Stimulated activated naive CD8-positive, alpha-beta T cell treated with anti-CD3 and anti-CD28 coated beads, Interleukin-15, Interleukin-2, amounts not matched to agents 100 ng/mL and 50 ng/mL, for 24 hours (primary cell): ENCODE measurements at regions not wholly inside any gene's neighbourhood (a gene's known extent, or its start where the extent isn't known, plus 50 kb on each side); places are given as distances from the start of the nearest gene placed in this dataset.

ENCODE experiments used
- H3K27ac Mint-ChIP-seq: one replicate; pipeline ENCODE4 v1.8.0; 2021; ENCODE audit warnings: mild to moderate bottlenecking, mixed read lengths
- H3K27me3 Mint-ChIP-seq: one replicate; pipeline ENCODE4 v1.8.0; 2021; ENCODE audit warnings: mixed read lengths
- H3K36me3 Mint-ChIP-seq: one replicate; pipeline ENCODE4 v1.8.0; 2021; ENCODE audit warnings: low read depth, mixed read lengths
- H3K4me1 Mint-ChIP-seq: one replicate; pipeline ENCODE4 v1.8.0; 2021; ENCODE audit warnings: low read depth, mixed read lengths
- H3K4me3 Mint-ChIP-seq: one replicate; pipeline ENCODE4 v1.8.0; 2021; ENCODE audit warnings: mild to moderate bottlenecking, mixed read lengths
- H3K9me3 Mint-ChIP-seq: one replicate; pipeline ENCODE4 v1.8.0; 2021; ENCODE audit warnings: mixed read lengths

DNA sequence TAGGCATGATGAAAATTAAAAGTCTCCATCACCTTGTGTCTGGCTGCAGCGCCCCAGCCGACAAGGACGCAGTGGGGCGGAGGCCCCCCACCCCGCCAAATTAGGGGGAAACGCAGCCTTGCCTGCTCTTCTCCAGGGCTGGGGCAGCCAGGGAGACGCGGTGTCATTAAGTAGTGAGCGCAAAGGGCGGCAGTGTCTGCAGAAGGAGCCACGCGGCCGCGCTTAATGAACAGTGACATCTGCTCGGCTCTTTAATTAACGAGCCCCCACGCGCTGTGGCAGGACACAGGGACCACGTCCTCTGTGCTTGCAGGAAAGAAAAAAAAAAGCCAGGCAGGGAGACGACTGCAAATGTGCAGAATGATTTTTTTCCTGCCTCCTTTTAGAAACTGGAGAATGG, 93.4 kb upstream of the NCOR2 start:
- no peaks in the 10 kb centered on the region for H3K4me1 Mint-ChIP-seq
- no peak overlapping the region for H3K4me3 Mint-ChIP-seq
- no peak overlapping the region for H3K27ac Mint-ChIP-seq
- peaks cover 7% of the 10 kb centered on the region for H3K9me3 Mint-ChIP-seq
- peaks cover 4% of the 10 kb centered on the region for H3K27me3 Mint-ChIP-seq
- H3K36me3 Mint-ChIP-seq = peaks cover under 1% of the 10 kb centered on the region

DNA sequence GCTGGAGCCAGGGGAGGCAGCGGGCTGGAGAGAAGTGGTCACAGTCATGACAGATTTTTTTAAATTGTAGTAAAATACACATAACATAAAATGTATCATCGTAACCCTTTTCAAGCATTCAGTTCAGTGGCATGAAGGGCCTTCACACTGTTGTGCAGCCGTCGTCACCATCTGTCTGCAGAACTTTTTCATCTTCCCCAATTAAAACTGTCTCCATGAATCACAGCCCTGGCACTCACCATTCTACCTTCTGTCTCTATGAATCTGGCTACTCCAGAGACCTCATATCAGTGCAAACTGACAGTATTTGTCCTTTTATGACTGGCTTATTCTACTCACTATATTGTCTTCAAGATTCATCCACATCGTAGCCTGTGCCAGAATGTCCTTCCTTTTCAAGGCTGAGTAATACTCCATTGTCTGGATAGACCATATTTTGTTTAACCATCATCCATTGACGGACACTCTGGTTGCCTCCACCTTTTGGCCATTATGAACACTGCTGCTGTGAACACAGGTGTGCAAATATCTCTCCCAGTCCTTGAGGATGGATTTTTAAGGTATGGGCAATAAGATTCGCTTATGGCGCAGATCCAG, 91.5 kb upstream of the NCOR2 start:
- no peaks in the 10 kb centered on the region for H3K9me3 Mint-ChIP-seq
- H3K4me3 Mint-ChIP-seq = no peak overlapping the region
- H3K27me3 Mint-ChIP-seq = peaks cover 12% of the 10 kb centered on the region
- H3K27ac Mint-ChIP-seq = no peak overlapping the region
- no peaks in the 10 kb centered on the region for H3K4me1 Mint-ChIP-seq
- no peaks in the 10 kb centered on the region for H3K36me3 Mint-ChIP-seq

DNA sequence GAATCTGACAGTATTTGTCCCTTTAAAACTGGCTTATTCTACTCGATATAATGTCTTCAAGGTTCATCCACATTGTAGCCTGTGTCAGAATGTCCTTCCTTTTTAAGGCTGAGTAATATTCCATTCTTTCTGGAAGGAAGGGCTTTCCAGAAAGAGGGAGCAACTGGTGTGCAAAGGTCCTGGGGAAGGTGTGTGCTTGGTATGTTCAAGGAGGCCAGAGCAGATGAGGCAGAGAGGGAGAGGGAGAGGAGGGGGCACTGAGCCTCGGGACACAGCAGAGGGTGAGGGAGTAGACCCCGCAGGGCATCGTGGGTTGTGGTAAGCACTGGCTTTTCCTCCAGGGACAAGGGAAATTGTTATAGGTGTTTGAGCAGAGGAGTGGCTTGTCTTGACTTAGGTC, 90.9 kb upstream of the NCOR2 start:
- no peaks in the 10 kb centered on the region for H3K36me3 Mint-ChIP-seq
- no peaks in the 10 kb centered on the region for H3K4me1 Mint-ChIP-seq
- H3K4me3 Mint-ChIP-seq = no peak overlapping the region
- H3K27ac Mint-ChIP-seq = no peak overlapping the region
- no peaks in the 10 kb centered on the region for H3K9me3 Mint-ChIP-seq
- H3K27me3 Mint-ChIP-seq = peaks cover 15% of the 10 kb centered on the region

DNA sequence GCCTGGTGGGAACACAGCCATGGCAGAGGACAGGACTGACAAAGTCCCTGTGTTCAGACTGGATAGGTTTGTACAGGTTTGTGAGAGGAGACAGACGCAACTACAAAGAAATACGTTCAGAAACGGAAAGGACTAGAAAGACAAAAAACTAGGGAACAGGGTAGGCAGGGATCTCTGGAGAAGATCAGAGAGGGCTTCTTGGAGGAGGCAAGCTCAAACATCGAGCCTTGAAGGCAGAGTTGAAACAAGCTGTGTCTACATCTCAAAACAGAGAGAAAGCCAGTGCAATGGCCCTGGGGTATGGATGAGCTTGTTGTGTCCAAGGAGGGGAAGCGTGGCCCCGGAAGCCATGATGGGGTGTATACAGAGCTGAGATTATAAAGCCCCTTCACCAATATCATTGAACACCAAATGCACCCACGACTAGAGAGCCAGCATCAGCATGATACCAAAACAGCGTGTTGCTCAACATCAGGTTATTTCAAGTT, 89.6 kb upstream of the NCOR2 start:
- peaks cover 16% of the 10 kb centered on the region for H3K27me3 Mint-ChIP-seq
- H3K36me3 Mint-ChIP-seq = no peaks in the 10 kb centered on the region
- no peak overlapping the region for H3K27ac Mint-ChIP-seq
- H3K4me3 Mint-ChIP-seq = no peak overlapping the region
- H3K4me1 Mint-ChIP-seq = no peaks in the 10 kb centered on the region
- no peaks in the 10 kb centered on the region for H3K9me3 Mint-ChIP-seq

DNA sequence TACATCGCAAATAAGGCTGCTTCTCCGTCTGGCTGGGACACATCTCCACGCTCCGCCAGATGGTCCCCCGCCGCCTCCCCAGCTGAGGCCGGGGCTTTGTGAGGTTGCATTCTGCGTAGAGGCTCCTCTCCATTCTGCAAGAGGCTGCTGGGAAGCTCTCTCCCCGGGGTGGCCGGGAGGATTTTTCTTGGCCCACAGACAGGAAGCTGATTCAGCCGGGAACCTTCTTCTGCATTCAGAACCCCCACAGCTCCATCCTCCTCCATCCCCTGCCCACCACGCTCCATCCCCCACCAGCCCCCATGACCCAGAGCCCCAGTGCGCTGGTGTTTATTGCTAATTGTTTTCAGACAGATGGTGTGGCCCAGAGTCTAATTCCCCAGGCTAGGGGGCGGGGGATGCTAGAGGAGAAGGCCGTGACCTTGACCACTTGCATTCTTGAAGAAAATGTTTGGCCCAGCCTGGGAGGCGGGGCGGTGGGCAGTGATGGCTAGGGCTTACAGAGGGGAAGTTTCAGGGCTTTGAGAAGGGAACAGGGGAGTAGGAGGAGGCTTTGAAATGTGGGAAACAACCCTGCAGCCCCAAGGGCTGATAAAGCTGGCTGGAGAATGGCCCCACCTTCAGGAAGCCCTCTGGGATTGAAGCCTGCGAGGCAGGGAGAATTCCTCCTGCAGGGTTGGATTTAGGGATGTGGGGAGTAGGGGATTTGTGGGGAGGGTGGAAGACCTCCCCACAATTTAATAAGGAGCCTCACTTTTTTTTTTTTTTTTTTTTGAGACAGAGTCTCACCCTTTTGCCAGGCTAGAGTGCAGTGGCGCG, 88.5 kb upstream of the NCOR2 start:
- no peak overlapping the region for H3K27ac Mint-ChIP-seq
- H3K36me3 Mint-ChIP-seq = no peaks in the 10 kb centered on the region
- H3K4me1 Mint-ChIP-seq = no peaks in the 10 kb centered on the region

DNA sequence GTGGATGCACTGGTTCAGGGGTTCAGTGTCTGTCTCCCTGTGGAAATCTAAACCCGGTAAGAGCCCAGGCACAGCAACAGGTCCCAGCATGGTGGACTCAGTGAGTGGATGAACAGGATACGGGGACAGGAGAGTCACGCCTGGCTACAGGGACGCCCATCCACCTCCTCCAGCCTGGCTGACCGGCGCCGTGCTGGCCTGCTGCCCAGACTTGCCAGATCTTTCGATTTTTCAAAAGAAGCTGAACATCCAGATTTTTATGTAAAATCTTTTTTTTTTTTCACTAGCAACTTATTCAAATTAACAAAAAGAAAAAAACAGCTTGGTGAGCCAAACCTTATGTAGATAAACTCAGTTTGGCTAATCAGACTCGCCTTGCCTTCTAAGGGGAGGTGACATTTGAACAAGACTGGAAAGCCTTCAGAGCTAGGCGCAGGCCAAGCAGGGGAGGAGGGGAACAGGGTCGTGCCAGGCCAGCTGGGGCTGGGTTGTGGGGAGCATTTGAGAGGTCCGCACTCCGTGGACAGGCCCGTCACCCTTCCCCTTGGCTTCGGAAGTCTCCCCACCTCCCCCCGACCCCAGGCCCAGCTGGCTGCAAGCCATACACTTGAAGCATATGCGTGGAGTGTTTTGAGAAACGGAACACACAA, 87.8 kb upstream of the NCOR2 start:
- Mint-ChIP-seq H3K4me1 (no peaks in the 10 kb centered on the region), H3K27ac (no peak overlapping the region), H3K9me3 (no peaks in the 10 kb centered on the region), H3K27me3 (peaks cover 16% of the 10 kb centered on the region), H3K4me3 (no peak overlapping the region), H3K36me3 (no peaks in the 10 kb centered on the region)

More for the DNA sequence above, 88.5 kb upstream of the NCOR2 start:
- H3K9me3 Mint-ChIP-seq = no peaks in the 10 kb centered on the region
- no peak overlapping the region for H3K4me3 Mint-ChIP-seq
- peaks cover 16% of the 10 kb centered on the region for H3K27me3 Mint-ChIP-seq

DNA sequence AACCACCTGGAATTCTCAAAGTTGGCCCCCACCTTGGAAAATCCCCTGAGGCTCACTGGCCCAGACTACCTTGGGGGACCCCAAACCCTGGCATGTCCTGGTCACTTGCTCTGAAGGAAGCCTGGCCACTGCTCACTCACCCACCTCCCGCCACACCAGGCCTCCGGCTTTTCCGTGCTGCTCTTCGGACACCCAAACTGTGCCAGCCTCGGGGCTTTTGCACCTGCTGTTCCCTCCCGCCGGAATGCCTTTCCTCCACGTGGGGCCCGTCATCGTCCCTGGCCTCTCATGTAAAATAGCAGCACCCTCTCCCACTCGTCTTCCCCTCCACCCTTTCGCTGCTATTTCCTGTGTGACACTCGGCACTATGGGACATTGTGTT, 87.2 kb upstream of the NCOR2 start:
- H3K27ac Mint-ChIP-seq = no peak overlapping the region
- no peaks in the 10 kb centered on the region for H3K36me3 Mint-ChIP-seq
- H3K27me3 Mint-ChIP-seq = peaks cover 16% of the 10 kb centered on the region
- H3K9me3 Mint-ChIP-seq = no peaks in the 10 kb centered on the region
- no peak overlapping the region for H3K4me3 Mint-ChIP-seq
- H3K4me1 Mint-ChIP-seq = no peaks in the 10 kb centered on the region

DNA sequence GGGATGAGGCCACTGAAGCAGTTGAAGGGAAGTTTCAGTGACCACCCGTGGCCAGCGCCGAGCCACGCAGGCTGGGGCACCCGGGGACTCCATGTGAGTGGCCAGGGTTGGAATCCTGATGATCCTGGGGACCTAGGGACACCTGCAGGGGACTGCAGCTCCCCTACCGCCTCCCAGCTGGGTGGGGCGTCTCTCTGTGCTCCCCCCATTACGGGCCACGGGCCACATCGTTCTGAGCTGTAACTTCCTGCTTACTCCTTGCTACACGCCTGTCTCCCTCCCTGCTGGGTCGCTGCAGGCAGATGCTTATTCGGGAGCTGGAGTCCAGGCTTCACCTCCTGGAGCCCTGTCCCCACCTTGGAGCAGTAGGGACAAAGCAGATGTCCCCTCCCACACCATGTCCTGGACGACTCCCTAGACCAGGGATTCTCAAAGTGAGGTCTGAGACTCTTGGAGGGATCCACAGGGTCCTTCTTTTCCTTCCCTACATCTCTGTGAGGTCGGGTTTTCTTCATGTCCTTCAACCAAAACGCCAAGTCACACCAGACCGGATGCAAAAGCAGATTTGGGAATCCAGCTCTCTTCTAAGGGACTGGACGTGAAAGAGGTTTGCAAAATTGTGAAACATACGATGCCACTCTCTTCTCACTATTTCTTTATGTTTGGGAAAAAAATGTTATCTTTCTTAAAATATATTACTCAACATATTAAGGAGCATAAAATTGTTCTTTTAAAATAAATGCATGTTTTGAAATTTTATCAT, 85.9 kb upstream of the NCOR2 start:
- H3K9me3 Mint-ChIP-seq = peaks cover 9% of the 10 kb centered on the region
- no peaks in the 10 kb centered on the region for H3K4me1 Mint-ChIP-seq
- H3K36me3 Mint-ChIP-seq = peaks cover 6% of the 10 kb centered on the region

DNA sequence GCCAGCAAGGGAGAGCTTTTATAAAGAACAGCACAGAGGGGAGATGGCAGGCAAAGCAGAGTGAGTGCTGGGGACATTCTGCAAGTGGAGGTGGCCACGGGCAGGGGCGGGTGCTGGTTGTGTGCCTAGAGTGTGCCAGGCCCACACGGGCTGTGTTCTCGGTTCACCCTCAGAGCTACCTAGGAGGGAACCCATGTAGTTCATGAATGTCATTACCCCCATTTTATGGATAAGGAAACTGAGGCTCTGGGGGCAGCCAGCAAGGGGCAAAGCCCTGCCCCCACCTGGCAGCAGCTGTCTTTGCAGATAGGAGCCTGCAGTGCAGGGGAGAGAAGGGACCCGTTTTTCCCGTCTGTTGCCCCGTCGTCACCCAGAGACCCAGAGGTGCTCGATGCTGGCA, 85.2 kb upstream of the NCOR2 start:
- Mint-ChIP-seq H3K27me3 (peaks cover 16% of the 10 kb centered on the region), H3K4me1 (peaks cover under 1% of the 10 kb centered on the region), H3K27ac (no peak overlapping the region), H3K9me3 (peaks cover 15% of the 10 kb centered on the region), H3K4me3 (no peak overlapping the region), H3K36me3 (peaks cover 6% of the 10 kb centered on the region)

More for the DNA sequence above, 85.9 kb upstream of the NCOR2 start:
- no peak overlapping the region for H3K4me3 Mint-ChIP-seq
- peaks cover 16% of the 10 kb centered on the region for H3K27me3 Mint-ChIP-seq
- H3K27ac Mint-ChIP-seq = no peak overlapping the region

DNA sequence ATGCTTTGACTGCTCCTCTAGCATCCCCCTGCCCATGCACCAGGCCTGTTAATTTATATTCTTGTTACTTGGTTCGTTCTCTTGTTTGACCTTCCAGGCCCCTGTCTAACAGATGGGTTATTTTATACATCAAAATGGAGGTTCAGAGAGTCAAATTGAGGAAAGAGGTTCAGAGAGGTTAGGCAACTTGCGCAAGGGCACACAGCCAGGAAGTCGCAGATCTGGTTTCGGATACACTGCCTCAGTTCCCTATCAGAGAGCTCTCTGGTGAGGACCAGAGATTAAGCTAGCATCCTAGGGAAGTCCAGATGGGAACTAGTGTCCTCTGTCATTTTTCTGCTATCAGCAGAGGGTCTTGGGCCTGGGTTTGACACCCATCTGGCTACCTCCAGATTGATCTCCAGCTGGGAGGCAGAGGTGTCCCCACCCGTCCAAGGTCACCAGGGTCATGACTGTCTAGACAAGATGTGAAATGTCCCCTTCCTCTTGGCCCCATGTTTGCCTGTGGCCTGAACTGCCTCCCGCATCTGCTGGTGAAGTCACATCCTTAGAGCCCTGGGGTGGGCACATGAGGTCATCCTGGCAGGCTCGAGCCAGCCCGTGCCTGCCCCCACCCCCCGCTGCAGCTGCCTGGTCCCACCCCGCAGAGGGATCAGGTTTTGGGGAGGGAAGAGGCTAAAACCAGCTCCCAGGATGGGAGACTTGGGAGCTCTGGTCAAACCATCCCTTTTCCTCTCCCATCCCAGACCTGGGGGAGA, 84.3 kb upstream of the NCOR2 start:
- H3K4me1 Mint-ChIP-seq = peaks cover 9% of the 10 kb centered on the region
- peaks cover 19% of the 10 kb centered on the region for H3K9me3 Mint-ChIP-seq
- no peak overlapping the region for H3K27ac Mint-ChIP-seq
- H3K4me3 Mint-ChIP-seq = no peak overlapping the region
- peaks cover 6% of the 10 kb centered on the region for H3K36me3 Mint-ChIP-seq
- peaks cover 12% of the 10 kb centered on the region for H3K27me3 Mint-ChIP-seq

DNA sequence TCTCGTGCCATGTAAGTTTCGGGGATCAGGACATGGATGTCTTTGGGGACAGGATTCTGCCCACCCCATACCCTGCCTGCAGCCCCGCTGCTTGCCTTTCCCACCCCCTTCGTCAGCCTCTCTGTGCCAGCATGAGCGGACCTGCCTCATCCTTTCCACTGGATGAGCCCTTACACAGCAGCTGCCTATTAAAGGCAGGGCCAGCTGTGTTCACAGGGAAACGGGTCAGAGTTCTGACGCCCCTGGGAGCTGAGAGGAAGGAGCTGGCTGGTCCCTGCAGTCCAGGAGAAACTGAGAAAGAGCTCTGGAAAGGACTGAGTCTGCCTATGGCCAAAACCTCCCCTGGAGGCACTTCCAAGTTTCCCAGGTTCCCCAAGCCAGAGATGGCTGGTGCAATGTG, 83.5 kb upstream of the NCOR2 start:
- H3K4me3 Mint-ChIP-seq = no peak overlapping the region
- peaks cover 11% of the 10 kb centered on the region for H3K27me3 Mint-ChIP-seq
- H3K27ac Mint-ChIP-seq = no peak overlapping the region
- H3K9me3 Mint-ChIP-seq = peaks cover 19% of the 10 kb centered on the region
- H3K4me1 Mint-ChIP-seq = peaks cover 17% of the 10 kb centered on the region
- peaks cover 6% of the 10 kb centered on the region for H3K36me3 Mint-ChIP-seq

DNA sequence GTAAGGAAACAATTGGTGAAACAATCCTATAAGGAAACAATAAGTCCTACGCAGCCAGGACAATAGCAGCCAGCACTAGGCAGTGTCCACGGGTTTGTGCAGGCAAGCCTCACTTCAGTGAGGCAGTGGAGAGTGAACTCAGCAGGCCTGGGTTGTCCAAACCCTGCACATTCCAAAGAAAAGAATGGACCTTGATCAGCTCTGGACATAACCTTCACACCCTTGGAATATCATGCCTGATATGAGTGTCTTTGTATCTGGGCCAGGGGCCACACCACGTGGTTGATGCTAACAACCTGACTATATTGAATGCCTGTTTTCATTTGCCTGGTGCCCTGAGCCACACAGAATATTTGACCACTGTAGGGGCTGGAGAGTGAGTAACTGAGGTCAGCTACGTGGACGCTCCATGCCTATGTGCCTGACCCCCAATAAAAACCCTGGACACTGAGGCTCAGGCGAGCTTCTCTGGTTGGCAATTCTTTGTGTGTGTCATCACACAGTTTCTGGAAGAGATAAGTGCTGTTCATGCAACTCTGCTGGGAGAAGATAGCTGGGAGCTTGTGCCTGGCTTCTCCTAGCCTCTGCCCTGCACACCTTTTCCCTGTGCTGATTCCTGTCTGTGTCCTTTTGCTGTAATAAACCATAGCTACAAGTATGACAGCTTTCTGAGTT, 81.4 kb upstream of the NCOR2 start:
- H3K9me3 Mint-ChIP-seq = peaks cover 19% of the 10 kb centered on the region
- H3K36me3 Mint-ChIP-seq = peaks cover 6% of the 10 kb centered on the region
- H3K27me3 Mint-ChIP-seq = peaks cover 9% of the 10 kb centered on the region
- no peak overlapping the region for H3K27ac Mint-ChIP-seq
- no peak overlapping the region for H3K4me3 Mint-ChIP-seq
- H3K4me1 Mint-ChIP-seq = peaks cover 25% of the 10 kb centered on the region

DNA sequence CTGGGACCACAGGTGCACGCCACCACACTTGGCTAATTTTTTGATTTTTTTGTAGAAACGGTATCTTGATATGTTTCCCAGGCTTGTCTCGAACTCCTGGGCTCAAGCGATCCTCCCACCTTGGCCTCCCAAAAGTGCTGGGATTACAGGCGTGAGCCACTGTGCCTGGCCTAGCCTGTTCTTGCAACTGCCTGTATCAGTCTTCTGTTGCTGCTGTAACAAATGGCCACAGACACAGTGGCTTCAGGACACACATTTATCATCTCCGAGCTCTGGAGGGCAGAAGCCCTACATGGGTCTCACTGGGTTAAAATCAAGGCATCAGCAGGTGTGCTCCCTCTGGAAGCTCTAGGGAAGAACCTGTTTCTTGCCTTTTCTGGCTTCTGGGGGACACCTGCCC, 79.9 kb upstream of the NCOR2 start:
- H3K36me3 Mint-ChIP-seq = peaks cover 6% of the 10 kb centered on the region
- no peak overlapping the region for H3K4me3 Mint-ChIP-seq
- H3K27ac Mint-ChIP-seq = no peak overlapping the region
- H3K9me3 Mint-ChIP-seq = peaks cover 19% of the 10 kb centered on the region
- H3K27me3 Mint-ChIP-seq = peaks cover 5% of the 10 kb centered on the region
- peaks cover 25% of the 10 kb centered on the region for H3K4me1 Mint-ChIP-seq
